ENCODE measurements at regions not wholly inside any gene's neighbourhood (a gene's known extent, or its start where the extent isn't known, plus 50 kb on each side); places are given as distances from the start of the nearest gene placed in this dataset.

DNA sequence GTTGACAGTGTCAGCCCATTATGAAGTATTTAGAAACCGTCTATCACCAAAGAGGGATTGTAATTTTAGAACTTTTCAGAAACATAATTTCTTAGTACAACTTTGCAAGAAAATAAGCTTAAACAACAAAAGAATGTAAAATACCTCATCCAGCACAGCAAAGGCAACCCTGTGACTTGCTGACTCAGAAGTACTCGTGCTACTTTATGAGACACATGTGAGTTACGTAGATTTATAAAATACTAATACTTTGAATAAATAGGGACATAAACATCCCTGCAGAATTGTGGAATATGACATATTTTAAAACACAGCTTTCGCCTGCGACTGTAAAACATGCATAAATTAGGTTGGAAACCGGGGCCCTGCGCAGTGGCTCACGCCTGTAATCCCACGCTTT, 739.7 kb upstream of the ANKRD30A start:
- TF ChIP-seq, protein P1, sequence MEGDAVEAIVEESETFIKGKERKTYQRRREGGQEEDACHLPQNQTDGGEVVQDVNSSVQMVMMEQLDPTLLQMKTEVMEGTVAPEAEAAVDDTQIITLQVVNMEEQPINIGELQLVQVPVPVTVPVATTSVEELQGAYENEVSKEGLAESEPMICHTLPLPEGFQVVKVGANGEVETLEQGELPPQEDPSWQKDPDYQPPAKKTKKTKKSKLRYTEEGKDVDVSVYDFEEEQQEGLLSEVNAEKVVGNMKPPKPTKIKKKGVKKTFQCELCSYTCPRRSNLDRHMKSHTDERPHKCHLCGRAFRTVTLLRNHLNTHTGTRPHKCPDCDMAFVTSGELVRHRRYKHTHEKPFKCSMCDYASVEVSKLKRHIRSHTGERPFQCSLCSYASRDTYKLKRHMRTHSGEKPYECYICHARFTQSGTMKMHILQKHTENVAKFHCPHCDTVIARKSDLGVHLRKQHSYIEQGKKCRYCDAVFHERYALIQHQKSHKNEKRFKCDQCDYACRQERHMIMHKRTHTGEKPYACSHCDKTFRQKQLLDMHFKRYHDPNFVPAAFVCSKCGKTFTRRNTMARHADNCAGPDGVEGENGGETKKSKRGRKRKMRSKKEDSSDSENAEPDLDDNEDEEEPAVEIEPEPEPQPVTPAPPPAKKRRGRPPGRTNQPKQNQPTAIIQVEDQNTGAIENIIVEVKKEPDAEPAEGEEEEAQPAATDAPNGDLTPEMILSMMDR (IDR thresholded peaks at IDR 0.05), result no peak
- TF ChIP-seq POLR2A (IDR thresholded peaks at IDR 0.05), result no peak
